OCI-LY3 (cell line): ENCODE measurements at regions not wholly inside any gene's neighbourhood (a gene's known extent, or its start where the extent isn't known, plus 50 kb on each side); places are given as distances from the start of the nearest gene placed in this dataset.

Experiments
- EZH2phosphoT487 ChIP-seq: fragments of 200-600 bp; shearing (Covaris generic); IDR thresholded peaks from 2 replicates; pipeline ENCODE4 v1.6.1; 2018; ENCODE audit warnings: antibody characterized with exemption, mixed run types, low read depth
- TF ChIP-seq, protein P1 (sequence below): fragments of 200-600, 300-600 bp; sonication (generic); IDR thresholded peaks from 2 replicates; pipeline ENCODE4 v1.5.1; 2014; ENCODE audit warnings: antibody characterized with exemption, low read length, low read depth

DNA sequence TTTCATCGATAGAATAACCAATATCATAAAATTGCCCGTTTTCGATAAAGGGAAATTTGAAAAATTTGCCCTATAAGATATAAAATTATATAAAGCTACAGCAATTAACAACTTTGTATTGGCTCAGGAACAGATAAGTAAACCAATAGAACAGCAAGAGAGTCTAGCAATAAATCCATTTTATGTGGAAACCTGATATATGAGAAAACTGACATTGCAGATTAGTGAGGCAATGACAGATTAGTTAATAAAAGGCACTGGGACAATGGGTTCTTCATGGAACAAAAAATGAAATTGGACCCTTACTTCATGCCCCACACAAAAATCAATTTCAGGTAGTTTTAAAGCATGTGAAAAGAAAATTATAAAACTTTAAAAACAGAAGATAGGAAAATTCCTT, 169.9 kb upstream of the ST6GALNAC5 start:
- TF ChIP-seq, protein P1, sequence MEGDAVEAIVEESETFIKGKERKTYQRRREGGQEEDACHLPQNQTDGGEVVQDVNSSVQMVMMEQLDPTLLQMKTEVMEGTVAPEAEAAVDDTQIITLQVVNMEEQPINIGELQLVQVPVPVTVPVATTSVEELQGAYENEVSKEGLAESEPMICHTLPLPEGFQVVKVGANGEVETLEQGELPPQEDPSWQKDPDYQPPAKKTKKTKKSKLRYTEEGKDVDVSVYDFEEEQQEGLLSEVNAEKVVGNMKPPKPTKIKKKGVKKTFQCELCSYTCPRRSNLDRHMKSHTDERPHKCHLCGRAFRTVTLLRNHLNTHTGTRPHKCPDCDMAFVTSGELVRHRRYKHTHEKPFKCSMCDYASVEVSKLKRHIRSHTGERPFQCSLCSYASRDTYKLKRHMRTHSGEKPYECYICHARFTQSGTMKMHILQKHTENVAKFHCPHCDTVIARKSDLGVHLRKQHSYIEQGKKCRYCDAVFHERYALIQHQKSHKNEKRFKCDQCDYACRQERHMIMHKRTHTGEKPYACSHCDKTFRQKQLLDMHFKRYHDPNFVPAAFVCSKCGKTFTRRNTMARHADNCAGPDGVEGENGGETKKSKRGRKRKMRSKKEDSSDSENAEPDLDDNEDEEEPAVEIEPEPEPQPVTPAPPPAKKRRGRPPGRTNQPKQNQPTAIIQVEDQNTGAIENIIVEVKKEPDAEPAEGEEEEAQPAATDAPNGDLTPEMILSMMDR: no peak
- TF ChIP-seq EZH2phosphoT487: no peak
